AG09319 (cell line): ENCODE measurements at regions not wholly inside any gene's neighbourhood (a gene's known extent, or its start where the extent isn't known, plus 50 kb on each side); places are given as distances from the start of the nearest gene placed in this dataset.

ENCODE experiments used
- DNase-seq: peaks from one replicate; pipeline ENCODE4 v3.0.0-alpha.2; 2010; ENCODE audit warnings: low read depth; ENCODE audit errors: extremely low read depth
- TF ChIP-seq, protein P1 (sequence below): IDR thresholded peaks from 2 replicates; pipeline ENCODE4 v1.5.1; 2011; ENCODE audit warnings: low read depth, mild to moderate bottlenecking, inconsistent platforms, low read length, moderate library complexity

DNA sequence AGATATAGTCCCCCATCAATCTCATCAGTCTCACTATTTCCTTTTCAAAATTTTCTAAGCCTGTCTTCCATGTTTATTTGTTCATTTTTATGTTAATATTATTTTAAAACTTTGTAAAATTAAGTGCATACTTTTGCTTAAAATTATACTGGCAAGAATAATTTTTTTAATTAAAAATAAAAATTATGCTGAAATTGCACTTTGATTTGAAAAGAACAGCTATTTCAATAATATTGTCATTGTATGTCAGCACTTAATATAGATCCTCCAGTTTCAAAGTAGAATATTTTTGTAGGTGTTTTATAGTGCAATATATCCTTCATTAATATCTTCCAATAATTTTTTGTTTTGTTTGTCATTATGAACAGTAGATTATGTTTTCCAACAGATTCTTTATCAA lies 99.0 kb upstream of the MAGI2 start:
- DNase-seq: no peak
- TF ChIP-seq, protein P1, sequence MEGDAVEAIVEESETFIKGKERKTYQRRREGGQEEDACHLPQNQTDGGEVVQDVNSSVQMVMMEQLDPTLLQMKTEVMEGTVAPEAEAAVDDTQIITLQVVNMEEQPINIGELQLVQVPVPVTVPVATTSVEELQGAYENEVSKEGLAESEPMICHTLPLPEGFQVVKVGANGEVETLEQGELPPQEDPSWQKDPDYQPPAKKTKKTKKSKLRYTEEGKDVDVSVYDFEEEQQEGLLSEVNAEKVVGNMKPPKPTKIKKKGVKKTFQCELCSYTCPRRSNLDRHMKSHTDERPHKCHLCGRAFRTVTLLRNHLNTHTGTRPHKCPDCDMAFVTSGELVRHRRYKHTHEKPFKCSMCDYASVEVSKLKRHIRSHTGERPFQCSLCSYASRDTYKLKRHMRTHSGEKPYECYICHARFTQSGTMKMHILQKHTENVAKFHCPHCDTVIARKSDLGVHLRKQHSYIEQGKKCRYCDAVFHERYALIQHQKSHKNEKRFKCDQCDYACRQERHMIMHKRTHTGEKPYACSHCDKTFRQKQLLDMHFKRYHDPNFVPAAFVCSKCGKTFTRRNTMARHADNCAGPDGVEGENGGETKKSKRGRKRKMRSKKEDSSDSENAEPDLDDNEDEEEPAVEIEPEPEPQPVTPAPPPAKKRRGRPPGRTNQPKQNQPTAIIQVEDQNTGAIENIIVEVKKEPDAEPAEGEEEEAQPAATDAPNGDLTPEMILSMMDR: no peak

- TF ChIP-seq, protein P1: no peak
Observed at GRCh38 chr7:79548727-79549126, 95.3 kb upstream of the MAGI2 start.

DNA sequence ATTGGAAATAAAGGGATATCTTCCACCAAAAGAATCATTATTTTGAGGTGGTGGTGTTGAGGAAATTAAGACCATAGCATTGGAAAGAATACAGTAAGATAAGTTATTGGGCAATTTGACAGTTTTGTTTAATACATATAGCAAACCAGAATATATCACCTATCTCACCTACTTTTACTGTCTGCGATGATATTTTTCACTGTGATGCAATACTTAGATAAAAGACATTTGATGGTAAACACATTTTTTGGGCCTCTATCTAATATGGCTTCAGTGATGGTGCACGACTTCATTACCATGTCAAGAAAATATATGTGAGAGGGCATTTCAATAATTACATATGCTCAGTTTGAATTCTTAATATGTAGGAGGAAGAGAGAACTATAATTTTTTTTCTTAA lies 93.7 kb upstream of the MAGI2 start:
- DNase-seq: no peak
- TF ChIP-seq, protein P1: no peak

More at GRCh38 chr7:79548727-79549126, 95.3 kb upstream of the MAGI2 start:
- DNase-seq: no peak

DNA sequence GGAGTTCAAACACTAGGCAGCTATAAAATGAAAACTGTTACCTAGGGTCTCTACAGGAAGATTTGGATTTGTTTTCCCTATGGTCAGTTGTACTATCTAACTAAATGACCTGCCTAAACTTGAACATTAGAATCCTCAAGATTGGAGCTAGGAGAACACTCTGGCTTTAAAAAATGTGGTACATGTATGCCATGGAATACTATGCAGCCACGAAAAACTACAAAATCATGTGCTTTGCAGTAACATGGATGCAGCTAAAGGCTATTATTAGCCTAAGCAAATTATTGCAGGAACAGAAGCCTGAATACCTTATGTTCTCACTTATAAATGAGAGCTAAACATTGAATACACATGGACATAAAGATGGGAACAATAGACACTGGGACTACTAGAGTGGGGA lies 87.1 kb upstream of the MAGI2 start:
- TF ChIP-seq, protein P1: no peak
- DNase-seq: no peak

- DNase-seq: no peak
- TF ChIP-seq, protein P1: no peak
Observed at GRCh38 chr7:79534128-79534527, 80.7 kb upstream of the MAGI2 start.

GRCh38 chr7:79531905-79532664 lies 78.6 kb upstream of the MAGI2 start:
- no peak for DNase-seq
- TF ChIP-seq, protein P1: no peak

- no peak for DNase-seq
- TF ChIP-seq, protein P1: no peak
Observed at GRCh38 chr7:79531116-79531515, 77.6 kb upstream of the MAGI2 start.
